ENCODE measurements at regions not wholly inside any gene's neighbourhood (a gene's known extent, or its start where the extent isn't known, plus 50 kb on each side); places are given as distances from the start of the nearest gene placed in this dataset.

DNA sequence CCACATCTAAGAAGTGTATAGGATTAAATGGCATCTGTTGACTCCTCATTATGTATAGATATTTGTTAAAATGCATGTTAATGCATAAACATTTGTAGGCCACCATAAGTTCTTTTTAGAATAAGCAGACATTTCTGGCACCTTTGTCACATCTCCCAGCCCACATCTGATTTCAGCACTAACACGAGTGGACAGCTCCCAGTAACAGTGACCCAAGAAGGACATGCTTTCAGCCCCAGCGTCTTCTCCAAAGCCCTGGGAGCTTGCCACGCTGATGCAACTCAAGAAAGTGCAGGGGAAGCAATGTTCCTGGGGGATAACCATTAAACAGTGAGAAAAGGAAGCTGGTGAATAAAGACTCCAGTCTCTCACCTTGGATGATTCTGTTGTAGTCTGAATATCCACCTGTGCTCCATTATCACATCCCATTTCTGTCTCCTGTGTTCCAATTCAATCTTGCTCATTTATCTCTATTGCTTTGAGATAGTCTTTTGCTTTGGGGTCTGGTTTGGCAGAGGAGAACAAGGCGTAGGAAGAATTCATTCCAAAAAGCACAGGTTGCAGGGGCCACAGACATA is 182.6 kb upstream of the THSD7B start:
- no peak for DNase-seq (ENCODE audit: extremely low read depth in 1 of 2, low read depth in 1 of 2)

DNA sequence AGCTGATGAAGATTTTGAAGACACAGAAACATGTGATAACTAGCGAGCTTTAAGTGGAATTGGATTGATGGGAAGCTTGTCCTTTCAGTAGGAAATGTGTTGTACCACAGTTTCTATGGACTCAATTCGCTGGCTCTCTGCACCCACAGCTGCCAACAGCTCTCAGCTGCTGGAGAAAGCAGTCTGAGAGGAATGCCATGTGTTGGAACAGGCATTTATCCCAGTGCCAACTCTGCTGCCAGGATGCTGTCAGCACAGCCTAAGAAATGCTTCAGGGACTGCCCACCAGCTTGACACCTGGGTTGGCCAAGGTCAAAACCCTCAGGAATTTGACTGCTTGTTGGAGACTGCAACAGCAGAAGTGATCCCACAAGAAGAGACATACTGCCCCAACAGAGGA is 193.0 kb upstream of the THSD7B start:
- DNase-seq (ENCODE audit: extremely low read depth in 1 of 2, low read depth in 1 of 2): no peak

DNA sequence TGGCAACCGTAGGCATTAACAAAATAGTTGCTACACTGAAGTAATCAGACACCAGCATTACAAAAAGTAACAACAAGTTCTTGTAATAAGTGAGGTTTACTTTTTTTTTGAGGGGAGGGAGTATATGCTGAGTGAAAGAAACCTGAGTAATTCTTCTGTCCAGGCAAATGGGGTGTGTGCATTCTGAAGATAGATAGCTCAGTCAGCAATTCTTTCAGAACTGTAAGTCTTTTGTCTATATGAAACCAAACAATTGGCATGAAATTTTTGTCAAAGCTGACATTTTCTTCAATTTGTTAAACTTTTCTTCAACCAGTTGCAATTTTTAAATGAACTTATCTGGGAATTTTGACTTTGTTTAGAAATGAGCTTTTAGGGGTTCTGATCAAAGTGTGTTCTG is 208.1 kb upstream of the THSD7B start:
- no peak for DNase-seq (ENCODE audit: extremely low read depth in 1 of 2, low read depth in 1 of 2)

DNA sequence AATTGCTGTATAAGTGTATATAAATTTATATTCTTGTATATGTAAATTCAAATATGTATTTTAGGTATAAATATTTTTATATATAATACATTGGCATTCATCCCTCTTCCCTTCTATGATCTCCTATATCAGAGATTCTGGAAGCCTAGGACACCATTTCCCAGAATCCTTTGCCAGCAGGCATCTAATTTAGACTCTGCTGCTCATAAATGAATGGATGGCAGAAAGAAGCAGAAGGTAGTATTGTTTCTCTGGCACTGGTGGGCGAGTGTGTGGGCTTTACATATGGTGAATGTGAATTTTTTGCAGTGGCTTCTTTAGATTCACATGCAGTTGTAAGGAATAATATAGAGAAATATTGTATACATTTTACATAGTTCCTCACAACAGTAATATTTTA is 215.2 kb upstream of the THSD7B start:
- DNase-seq (ENCODE audit: extremely low read depth in 1 of 2, low read depth in 1 of 2): no peak

DNA sequence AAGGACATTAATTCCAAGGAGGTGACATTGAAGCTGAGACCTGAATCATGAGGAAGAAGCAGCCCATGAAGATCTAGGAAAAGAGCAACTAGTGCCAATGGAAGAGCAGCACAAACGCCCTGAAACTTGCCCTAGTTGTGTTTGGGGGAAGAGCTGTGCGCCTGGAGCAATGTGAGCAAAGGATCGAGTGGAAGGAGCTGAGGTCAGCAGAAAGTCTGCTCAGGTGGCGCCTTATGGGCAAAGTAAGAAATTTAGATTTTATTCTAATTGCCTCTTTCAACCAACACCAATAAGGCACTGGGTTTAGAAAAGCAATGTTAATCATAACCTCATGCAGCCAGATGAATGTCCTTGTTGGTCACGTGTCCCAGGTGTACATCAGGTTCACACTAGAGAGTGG is 226.0 kb upstream of the THSD7B start:
- DNase-seq (ENCODE audit: extremely low read depth in 1 of 2, low read depth in 1 of 2): no peak

DNA sequence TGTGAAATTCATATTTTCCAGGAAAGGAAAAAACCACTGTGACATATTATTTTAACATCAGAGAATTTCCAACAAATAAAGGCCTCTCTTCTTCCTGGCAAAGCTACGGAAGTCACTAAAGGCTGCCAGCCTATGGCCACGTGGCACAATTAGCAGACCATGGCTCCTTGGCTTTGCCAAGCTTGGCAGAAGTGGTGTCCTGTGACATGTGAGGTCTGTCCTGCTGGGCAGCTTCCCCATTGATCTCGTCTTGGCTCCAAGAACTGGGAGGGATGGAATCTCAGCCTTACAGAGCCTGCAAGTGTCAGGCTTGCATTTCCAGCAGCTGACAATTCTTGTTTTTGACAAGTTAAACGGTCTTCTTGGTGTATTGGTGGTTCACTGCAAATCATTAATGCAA is 226.9 kb upstream of the THSD7B start:
- DNase-seq (ENCODE audit: extremely low read depth in 1 of 2, low read depth in 1 of 2): no peak

DNA sequence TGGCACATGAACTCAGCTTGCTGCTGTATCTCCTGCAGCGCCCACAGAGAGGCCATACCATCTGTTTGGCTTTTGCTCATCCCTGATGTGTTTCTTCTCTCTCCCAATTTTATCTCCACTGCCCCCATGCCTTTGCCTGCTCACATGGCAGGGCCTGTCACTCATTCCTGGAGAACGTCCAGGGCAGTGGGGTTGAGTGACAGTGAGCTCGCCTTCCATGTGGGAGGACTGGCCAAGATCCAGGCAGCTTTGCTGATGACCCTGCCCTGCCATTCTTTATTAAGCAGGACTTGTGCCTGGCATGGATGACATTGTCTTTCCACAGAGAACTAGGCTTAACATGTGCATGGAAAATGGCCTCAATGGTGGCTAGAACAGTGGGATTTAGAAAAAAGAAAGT is 230.5 kb upstream of the THSD7B start:
- DNase-seq (ENCODE audit: extremely low read depth in 1 of 2, low read depth in 1 of 2): no peak

DNA sequence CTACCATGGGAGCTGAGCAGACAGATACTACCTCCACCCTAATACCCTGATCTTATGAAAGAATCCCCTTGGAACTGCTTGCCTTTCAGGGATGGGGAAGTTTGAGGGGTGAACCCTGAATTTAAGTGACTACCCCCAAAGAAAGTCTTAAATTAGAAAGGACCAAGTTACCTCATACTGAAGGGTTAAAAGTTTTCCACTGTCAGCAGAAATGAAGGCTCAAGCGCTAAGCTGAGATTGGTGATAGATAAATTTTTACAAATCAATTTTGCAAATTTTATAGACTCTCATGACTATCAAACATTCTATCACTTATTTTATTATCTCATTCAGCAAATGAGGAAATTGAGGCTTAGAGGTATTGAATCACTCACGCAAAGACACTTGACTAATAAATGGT is 233.2 kb upstream of the THSD7B start:
- DNase-seq (ENCODE audit: extremely low read depth in 1 of 2, low read depth in 1 of 2): no peak

DNA sequence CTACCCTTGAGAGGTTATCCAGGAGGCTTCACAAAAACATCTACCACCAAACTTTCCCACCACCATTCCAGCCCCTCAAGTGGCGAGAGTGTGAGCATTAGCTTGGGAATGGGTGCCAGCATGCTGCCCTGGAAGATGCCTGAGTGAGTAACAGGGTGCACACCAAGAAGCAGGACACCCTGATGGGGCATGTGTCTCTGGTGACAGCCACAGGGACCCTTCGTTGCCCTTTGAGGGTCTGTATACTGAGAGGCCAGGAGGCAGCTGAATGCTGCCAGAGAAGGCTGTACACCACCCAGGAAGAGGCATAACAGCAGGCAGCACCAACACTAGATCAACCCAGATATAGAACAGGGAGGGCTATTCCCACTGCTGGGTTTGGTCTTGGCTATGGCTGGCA is 233.6 kb upstream of the THSD7B start:
- DNase-seq (ENCODE audit: extremely low read depth in 1 of 2, low read depth in 1 of 2): no peak

DNA sequence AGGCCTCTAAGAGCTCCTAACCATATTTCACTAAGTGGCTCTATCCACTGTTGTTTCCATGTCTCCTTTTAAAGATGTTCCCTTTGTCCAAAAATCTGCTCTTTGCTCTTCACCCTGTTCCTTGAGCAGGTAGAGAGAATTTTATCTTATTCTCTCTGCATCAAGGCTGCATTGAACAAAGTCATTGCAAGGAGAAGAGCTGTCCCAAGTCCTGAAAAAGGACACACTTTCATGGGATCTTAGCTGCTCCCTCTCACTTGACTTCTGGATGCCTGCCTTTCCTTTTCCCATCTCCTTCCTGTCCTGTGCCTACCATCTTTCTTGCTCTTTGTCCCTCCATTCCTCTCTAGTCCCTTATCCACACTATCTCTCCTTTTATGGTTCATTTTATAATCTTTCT is 235.2 kb upstream of the THSD7B start:
- no peak for DNase-seq (ENCODE audit: extremely low read depth in 1 of 2, low read depth in 1 of 2)

DNA sequence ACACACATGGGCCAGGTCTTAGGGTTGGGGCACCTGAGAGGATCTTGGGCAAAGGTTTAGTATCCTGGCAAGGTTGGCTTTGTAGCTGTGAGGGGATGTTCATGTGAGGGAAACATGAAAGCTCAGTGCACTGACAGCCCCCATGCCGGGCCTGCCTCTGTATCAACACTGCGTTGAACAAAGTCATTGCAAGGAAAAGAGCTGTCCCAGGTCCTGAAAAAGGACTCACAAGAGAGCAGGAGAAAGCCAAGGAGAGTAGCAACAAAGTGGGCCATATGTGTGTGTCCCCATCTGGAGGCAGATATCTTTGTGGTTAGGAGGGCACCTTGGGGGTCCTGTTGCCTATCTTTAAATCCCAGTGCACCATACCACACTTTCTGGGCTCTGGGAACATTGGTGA is 237.8 kb upstream of the THSD7B start:
- no peak for DNase-seq (ENCODE audit: extremely low read depth in 1 of 2, low read depth in 1 of 2)

DNA sequence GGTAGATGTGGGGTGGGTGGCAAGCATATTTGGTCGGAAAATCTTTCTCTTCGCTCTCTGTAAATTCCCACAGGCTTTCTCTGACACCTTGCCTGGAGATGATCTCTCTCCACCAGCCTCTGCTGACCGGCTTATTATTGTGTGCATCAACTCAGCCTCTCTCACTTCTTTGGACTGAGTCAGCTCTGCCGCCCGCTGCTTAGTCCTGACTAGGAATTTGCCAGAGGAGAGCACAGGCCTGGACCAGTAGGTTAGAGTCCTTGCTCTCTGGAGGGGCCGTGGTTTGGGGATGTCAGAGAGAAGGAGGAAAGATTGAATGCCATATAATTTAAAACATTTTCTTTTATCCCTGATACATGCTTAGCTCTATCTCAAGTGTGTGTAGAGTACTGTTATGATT is 242.6 kb upstream of the THSD7B start:
- no peak for DNase-seq (ENCODE audit: extremely low read depth in 1 of 2, low read depth in 1 of 2)

DNA sequence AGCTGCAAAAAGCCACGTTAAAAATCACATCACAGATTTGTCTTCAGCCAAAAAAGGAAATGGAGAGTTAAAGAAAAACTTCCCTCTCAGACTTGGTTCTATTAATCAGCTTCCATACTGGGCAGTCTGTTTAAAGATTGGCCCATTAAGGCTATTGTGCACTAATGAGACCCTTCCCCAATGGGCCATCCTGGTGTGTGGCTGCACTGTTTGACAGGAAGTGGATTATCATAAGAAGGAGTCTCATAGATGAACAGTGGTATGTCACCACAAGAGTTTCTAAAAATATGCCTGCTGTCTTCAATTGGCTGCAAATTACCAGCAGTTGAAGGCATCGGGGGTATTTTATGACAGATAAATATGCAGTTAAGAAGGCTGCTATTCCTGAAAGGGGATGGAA is 247.6 kb upstream of the THSD7B start:
- no peak for DNase-seq (ENCODE audit: extremely low read depth in 1 of 2, low read depth in 1 of 2)

DNA sequence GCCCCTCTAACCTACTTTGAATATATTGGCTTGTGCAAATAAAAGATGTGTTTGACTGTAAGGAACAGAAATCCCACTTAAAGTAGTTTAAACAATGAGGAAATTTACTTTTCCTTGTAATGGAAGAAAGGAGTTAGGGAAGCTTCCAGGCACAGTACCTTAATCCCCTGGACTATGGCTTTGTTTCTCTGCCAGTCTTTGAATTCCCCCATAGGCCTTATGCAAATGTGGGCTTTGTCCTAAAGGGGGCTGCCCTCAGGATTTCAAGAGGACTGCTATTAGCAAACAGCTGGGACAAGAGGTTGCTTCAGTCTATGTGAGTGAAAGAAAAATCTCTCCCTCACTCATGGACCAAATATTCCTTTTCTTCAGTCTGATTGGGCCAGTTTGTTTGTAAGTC is 255.1 kb upstream of the THSD7B start:
- DNase-seq (ENCODE audit: extremely low read depth in 1 of 2, low read depth in 1 of 2): no peak

DNA sequence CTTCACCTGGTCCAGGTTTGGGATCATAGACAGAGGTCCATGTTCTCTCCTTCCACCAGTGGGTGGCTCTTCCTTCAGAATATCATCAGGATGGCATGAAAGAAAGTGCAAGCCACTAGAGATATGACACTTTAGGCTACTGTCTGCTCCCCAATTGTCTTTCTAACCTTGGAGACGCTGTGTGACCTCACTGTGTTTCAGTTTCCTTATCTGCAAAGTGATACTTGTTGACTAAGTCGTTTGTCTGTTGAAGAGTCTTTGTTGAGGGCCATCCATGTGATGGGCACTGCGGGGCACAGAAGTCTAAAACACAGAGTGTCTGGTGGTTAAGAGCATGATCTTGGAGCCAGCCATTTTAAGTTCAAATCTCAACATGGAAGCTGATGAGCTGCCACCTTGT is 259.9 kb upstream of the THSD7B start:
- DNase-seq (ENCODE audit: extremely low read depth in 1 of 2, low read depth in 1 of 2): no peak

DNA sequence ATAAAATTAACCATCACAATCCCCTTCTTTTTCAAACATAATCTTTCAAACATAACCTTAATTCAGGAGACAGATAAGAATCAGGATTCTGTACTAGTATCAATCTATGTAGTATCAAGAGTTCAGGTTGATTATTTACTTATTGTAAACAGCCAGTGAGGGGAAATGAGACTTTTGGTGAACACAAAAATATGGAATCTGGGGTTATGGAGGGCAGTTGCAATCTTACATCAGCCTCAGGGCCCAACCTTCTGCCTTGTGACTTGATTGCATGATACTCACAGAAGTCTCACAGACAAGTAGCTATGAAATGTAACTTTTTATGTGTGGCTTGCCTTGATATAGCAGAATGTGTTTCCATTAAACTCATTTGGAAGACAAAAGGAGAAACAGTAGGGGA is 262.7 kb upstream of the THSD7B start:
- DNase-seq (ENCODE audit: extremely low read depth in 1 of 2, low read depth in 1 of 2): no peak

DNA sequence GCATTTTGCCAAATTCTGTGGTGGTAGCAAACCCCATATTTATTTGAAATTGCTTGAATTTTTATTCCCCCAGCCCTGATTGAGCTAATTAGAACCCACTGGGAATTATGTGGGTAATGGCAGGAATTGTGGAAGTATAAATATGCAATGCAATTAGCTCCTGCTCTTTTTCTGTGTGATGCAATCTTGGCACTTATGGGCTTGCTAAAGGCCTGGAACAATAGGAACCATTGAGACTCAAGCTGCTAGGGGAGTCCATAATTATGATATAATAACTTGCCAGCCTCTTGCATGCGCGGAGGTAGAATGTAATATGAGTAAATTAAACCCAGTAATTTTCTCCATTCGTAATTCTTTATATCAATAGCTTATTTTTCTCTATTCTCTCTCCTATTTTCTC is 267.6 kb upstream of the THSD7B start:
- DNase-seq (ENCODE audit: extremely low read depth in 1 of 2, low read depth in 1 of 2): no peak

DNA sequence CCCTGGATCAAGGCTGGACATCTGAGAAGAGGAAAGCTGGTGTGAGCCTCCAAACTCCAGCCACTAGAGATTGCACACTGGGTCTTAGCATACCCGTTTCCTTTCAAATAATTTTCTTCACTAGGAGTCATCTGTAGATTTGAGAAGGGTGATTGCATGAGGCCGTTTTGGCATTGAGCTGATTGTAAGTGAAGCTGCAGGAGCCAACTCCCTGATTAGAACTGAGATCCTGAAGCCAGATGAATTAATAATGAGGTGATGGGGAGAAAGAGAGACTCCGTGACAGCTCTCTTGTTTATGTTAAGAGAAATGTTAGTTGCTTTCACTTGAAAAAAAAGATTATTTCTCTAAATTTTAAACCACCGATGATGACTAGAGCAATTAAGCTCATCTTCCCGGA is 268.4 kb upstream of the THSD7B start:
- DNase-seq (ENCODE audit: extremely low read depth in 1 of 2, low read depth in 1 of 2): no peak

DNA sequence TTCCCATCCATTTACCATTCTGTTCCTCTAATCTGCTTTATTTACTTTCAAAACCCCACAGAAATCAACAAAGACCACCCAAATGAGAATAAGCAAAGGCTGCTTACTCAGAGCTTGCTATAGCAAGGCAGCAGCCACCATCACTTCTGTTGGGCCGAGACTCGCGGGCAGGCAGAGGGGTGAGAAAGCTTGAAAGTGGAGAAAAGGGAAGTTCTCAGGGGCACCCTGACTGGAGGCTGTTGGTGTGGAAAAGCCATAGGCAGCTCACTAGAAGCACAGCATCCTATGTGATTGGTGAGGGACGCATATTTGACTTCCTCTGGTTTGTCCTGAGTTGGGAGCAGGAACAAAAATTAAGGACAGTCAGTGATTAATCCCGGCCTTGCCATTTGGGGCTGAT is 269.7 kb upstream of the THSD7B start:
- no peak for DNase-seq (ENCODE audit: extremely low read depth in 1 of 2, low read depth in 1 of 2)

DNA sequence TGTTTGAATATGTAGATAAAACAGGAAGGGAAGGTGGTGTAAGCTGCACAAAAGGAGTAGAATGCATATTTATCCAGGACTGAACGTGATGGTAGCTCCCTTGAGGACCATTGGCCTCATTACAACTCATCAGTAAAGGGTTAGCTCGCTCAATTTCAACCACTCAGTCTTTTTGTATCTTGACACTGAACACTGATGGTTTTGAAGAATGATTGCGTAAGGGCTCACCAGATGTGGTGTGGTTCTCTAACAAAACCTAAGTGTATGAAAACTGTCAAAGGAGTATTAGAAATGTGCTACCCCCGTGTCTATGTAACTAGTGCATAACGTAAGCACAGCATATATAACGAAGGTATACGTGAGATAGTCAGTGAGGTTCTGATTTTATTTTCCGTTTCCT is 272.4 kb upstream of the THSD7B start:
- no peak for DNase-seq (ENCODE audit: extremely low read depth in 1 of 2, low read depth in 1 of 2)

DNA sequence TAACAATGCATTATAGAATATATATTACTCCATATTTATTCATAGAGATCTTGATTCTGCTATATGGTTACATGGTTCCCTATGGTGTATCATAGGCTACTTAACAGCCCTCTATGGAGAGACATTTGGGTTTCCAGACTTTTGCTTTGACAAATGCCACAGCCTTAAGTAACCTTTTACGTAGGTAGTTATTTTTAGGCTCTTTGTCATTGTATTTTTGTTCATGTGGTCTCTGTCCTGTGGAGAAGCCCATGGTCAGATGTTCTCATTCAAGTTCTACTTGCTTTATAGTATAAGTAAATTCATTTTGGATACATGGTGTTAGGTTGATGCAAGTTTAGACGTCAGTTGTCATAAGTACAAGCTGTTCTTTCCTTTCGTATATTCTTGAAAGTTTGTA is 275.2 kb upstream of the THSD7B start:
- DNase-seq (ENCODE audit: extremely low read depth in 1 of 2, low read depth in 1 of 2): no peak

DNA sequence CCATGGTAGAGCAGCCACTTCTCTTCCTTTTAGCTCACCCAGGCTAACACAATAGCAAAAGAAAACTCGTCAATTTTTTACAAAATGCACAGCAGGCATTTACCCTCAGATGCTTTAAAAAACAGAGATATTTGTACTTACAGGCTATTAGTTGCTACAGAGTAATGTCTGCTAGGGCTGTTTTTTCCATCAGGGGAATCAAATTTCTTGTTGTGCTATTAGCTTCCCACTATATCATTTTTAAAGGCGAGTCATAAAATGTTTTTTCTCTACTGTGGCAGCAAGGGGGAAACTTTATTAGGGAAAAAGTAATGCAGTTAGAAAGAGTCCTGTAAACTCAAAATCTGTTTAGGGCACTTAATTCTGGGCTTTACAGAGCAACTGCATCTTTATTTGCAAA is 277.9 kb upstream of the THSD7B start:
- DNase-seq (ENCODE audit: extremely low read depth in 1 of 2, low read depth in 1 of 2): no peak

DNA sequence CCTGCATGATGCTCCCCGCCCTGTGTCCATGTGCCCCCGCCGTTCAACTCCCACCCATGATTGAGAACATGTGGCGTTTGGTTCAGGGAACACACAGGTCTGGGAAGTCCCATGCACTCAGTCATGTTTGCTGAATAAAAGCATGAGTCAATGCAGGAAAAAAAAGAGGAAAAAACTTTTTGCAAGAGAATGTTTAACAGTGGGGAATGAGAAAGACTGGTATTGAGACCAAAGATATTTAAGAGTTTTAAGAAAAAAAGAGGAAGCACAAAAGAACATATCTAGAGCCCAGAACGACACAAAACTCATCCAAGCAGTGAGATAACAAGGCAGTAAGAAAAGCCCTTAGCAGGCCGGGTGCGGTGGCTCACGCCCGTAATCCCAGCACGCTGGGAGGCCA is 279.2 kb upstream of the THSD7B start:
- DNase-seq (ENCODE audit: extremely low read depth in 1 of 2, low read depth in 1 of 2): no peak

DNA sequence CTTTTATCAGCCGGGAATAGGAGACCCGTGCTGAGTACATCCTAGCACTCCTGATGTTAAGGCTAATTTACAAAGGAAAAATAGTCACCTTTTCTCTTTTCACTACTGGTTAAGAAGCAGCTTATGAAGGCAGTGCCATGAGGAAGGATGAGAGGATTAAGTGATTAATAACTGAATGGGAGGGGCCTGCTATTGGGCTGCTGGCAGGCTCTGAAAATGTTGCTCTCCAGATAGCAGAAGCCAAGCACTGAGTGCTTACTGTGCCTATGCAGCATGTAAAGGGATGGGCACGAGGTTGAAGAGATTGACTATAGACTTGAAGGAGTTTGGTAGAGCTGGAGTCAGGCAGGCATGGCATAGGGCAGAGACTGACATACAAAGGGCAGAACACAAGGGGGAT is 282.4 kb upstream of the THSD7B start:
- no peak for DNase-seq (ENCODE audit: extremely low read depth in 1 of 2, low read depth in 1 of 2)

All from stimulated activated CD8-positive, alpha-beta memory T cell treated with anti-CD3 and anti-CD28 coated beads, Interleukin-7, amount 100 ng/mL, for 48 hours (primary cell).